Peyer's patch (tissue), 4 donors: ENCODE measurements at regions not wholly inside any gene's neighbourhood (a gene's known extent, or its start where the extent isn't known, plus 50 kb on each side); places are given as distances from the start of the nearest gene placed in this dataset.

Experiments
- DNase-seq, 3 donors: peaks; one replicate each; pipeline ENCODE4 v3.0.0-alpha.2; 2017 to 2019
- H3K27ac ChIP-seq, 4 donors: fragments of 200-600 bp; sonication (generic); one replicate each; pipeline ENCODE4 v1.5.1; 2016 to 2019
- H3K27me3 ChIP-seq, 2 donors: fragments of 200-600 bp; sonication (generic); one replicate each; pipeline ENCODE4 v1.5.1; 2019
- H3K36me3 ChIP-seq, 3 donors: fragments of 200-600 bp; sonication (generic); one replicate each; pipeline ENCODE4 v1.5.1; 2016 to 2019
- H3K4me1 ChIP-seq, 4 donors: fragments of 200-600 bp; sonication (generic); one replicate each; pipeline ENCODE4 v1.5.1; 2016 to 2019
- H3K4me3 ChIP-seq, 4 donors: fragments of 200-600 bp; sonication (generic); 1 replicate in 3 of 4; 2 replicates in 1 of 4; pipeline ENCODE4 v1.5.1; 2016 to 2019; ENCODE audit warnings: mild to moderate bottlenecking in 1 of 4
- H3K9me3 ChIP-seq, 4 donors: fragments of 200-600 bp; sonication (generic); one replicate each; pipeline ENCODE4 v1.5.1; 2016 to 2019; ENCODE audit warnings: mild to moderate bottlenecking in 1 of 4
- CTCF ChIP-seq, 6 experiments: fragments of 450-650 bp in 4 of 6; fragments of 200-600 bp in 2 of 6; sonication (generic) in 1 of 6; IDR thresholded peaks; one replicate each; pipeline ENCODE4 v1.5.1; 2017 to 2019; ENCODE audit warnings: antibody characterized with exemption in 6 of 6, mild to moderate bottlenecking in 3 of 6, moderate library complexity in 1 of 6
- POLR2A ChIP-seq, 2 donors: fragments of 450-650 bp; IDR thresholded peaks; one replicate each; pipeline ENCODE4 v1.5.1; 2017; ENCODE audit warnings: antibody characterized with exemption in 2 of 2, mild to moderate bottlenecking in 2 of 2, moderate library complexity in 2 of 2

- H3K27ac ChIP-seq, result no peak overlapping the region
- TF ChIP-seq CTCF (IDR thresholded peaks at IDR 0.05), result no peak
- TF ChIP-seq POLR2A (IDR thresholded peaks at IDR 0.05), result no peak
- H3K4me1 ChIP-seq, result no peaks in the 10 kb centered on the region
- no peaks in the 10 kb centered on the region for H3K36me3 ChIP-seq
- H3K9me3 ChIP-seq, result no peaks in the 10 kb centered on the region
- H3K4me3 ChIP-seq, result no peak overlapping the region
- DNase-seq, result no peak
- no peaks in the 10 kb centered on the region for H3K27me3 ChIP-seq
Measured at GRCh38 chr12:102567031-102567985, 86.9 kb upstream of the IGF1 start.

- Histone ChIP-seq H3K27ac (no peak overlapping the region), H3K27me3 (no peaks in the 10 kb centered on the region), H3K4me3 (no peak overlapping the region), H3K36me3 (no peaks in the 10 kb centered on the region), H3K4me1 (no peaks in the 10 kb centered on the region), H3K9me3 (no peaks in the 10 kb centered on the region)
- DNase-seq, result no peak
- no peak for TF ChIP-seq CTCF (IDR thresholded peaks at IDR 0.05)
- no peak for TF ChIP-seq POLR2A (IDR thresholded peaks at IDR 0.05)
Measured at GRCh38 chr12:102565555-102565954, 85.2 kb upstream of the IGF1 start.

- H3K4me3 ChIP-seq, result no peak overlapping the region
- TF ChIP-seq CTCF (IDR thresholded peaks at IDR 0.05) (no peak), POLR2A (IDR thresholded peaks at IDR 0.05) (no peak)
- H3K27me3 ChIP-seq, result no peaks in the 10 kb centered on the region
- no peak overlapping the region for H3K27ac ChIP-seq
- H3K9me3 ChIP-seq, result no peaks in the 10 kb centered on the region
- no peaks in the 10 kb centered on the region for H3K4me1 ChIP-seq
- no peak for DNase-seq
- no peaks in the 10 kb centered on the region for H3K36me3 ChIP-seq
Measured at GRCh38 chr12:102564026-102564425, 83.7 kb upstream of the IGF1 start.

- no peak overlapping the region for H3K27ac ChIP-seq
- no peaks in the 10 kb centered on the region for H3K27me3 ChIP-seq
- H3K4me1 ChIP-seq, result no peaks in the 10 kb centered on the region
- H3K36me3 ChIP-seq, result no peaks in the 10 kb centered on the region
- TF ChIP-seq POLR2A (IDR thresholded peaks at IDR 0.05) (no peak), CTCF (IDR thresholded peaks at IDR 0.05) (no peak)
- no peak for DNase-seq
- H3K4me3 ChIP-seq, result no peak overlapping the region
- H3K9me3 ChIP-seq, result no peaks in the 10 kb centered on the region
Measured at GRCh38 chr12:102562836-102563425, 82.6 kb upstream of the IGF1 start.

GRCh38 chr12:102551186-102551585 lies 70.8 kb upstream of the IGF1 start:
- Histone ChIP-seq H3K9me3 (no peaks in the 10 kb centered on the region), H3K27me3 (no peaks in the 10 kb centered on the region), H3K36me3 (no peaks in the 10 kb centered on the region), H3K27ac (no peak overlapping the region), H3K4me1 (no peaks in the 10 kb centered on the region), H3K4me3 (no peak overlapping the region)
- TF ChIP-seq CTCF (IDR thresholded peaks at IDR 0.05), result no peak
- TF ChIP-seq POLR2A (IDR thresholded peaks at IDR 0.05), result no peak
- no peak for DNase-seq
